H1 (cell line): ENCODE measurements at regions not wholly inside any gene's neighbourhood (a gene's known extent, or its start where the extent isn't known, plus 50 kb on each side); places are given as distances from the start of the nearest gene placed in this dataset.

Experiments
- CTCF ChIA-PET: fragments of 300-600 bp; sonication (Branson Sonifier 250); formaldehyde crosslinking; loops from one replicate; lab custom pipeline; 2021; ENCODE audit not compliant: partially characterized antibody; lab: Charles Lee
- POLR2A ChIA-PET: fragments of 300-600 bp; sonication (Branson Sonifier 250); formaldehyde crosslinking; loops from one replicate; lab custom pipeline; 2021; ENCODE audit warnings: inconsistent platforms; ENCODE audit not compliant: partially characterized antibody; lab: Charles Lee
- DNase-seq, 2 experiments: peaks; one replicate each; pipeline versions ENCODE4 v3.0.0 to v3.0.0-alpha.2; 2010 to 2022; ENCODE audit warnings: low spot score in 2 of 2, low read depth in 1 of 2, mixed read lengths in 1 of 2
- FAIRE-seq: peaks from 2 replicates; lab custom pipeline; 2011; peaks lifted over from hg19 to GRCh38; lab: Jason Lieb, UNC
- H2AFZ ChIP-seq: 2 replicates; pipeline ENCODE4 v1.8.1; 2012; ENCODE audit warnings: low read length, inconsistent platforms
- H2AK5ac ChIP-seq: 2 replicates; pipeline ENCODE4 v1.6.1; 2013; ENCODE audit warnings: low read depth, low read length
- H2BK120ac ChIP-seq: replicated peaks from 2 replicates; pipeline ENCODE3; 2013; ENCODE audit warnings: low read depth, low read length, inconsistent platforms
- H2BK12ac ChIP-seq: 2 replicates; pipeline ENCODE4 v1.6.1; 2013; ENCODE audit warnings: low read depth, low read length
- H2BK15ac ChIP-seq: 2 replicates; pipeline ENCODE4 v1.6.1; 2013; ENCODE audit warnings: low read length
- H2BK20ac ChIP-seq: 2 replicates; pipeline ENCODE4 v1.6.1; 2013; ENCODE audit warnings: low read length
- H2BK5ac ChIP-seq: 2 replicates; pipeline ENCODE4 v1.6.1; 2013; ENCODE audit warnings: low read depth, low read length
- H3K14ac ChIP-seq: 2 replicates; pipeline ENCODE4 v1.6.1; 2013; ENCODE audit warnings: inconsistent platforms; ENCODE audit not compliant: insufficient read length
- H3K18ac ChIP-seq: 2 replicates; pipeline ENCODE4 v1.6.1; 2013; ENCODE audit warnings: low read length; ENCODE audit errors: extremely low read depth
- H3K23ac ChIP-seq: 2 replicates; pipeline ENCODE4 v1.6.1; 2013; ENCODE audit warnings: inconsistent platforms; ENCODE audit not compliant: insufficient read length
- H3K23me2 ChIP-seq: 2 replicates; pipeline ENCODE4 v1.6.1; 2013; ENCODE audit warnings: low read depth, low read length
- H3K27ac ChIP-seq: 2 replicates; pipeline ENCODE4 v1.6.1; 2011; ENCODE audit warnings: low read depth, low read length, inconsistent platforms
- H3K27me3 ChIP-seq, 4 experiments: replicated peaks in 1 of 4; 1 replicate in 1 of 4; 2 replicates in 3 of 4; pipeline versions ENCODE4 v1.6.1 to v1.8.1; 2011 to 2013; ENCODE audit warnings: low read length in 3 of 4, mild to moderate bottlenecking in 3 of 4, inconsistent platforms in 2 of 4, mixed read lengths in 2 of 4, moderate library complexity in 1 of 4; ENCODE audit not compliant: control insufficient read depth in 3 of 4, insufficient read depth in 3 of 4; ENCODE audit errors: extremely low read depth in 1 of 4
- H3K36me3 ChIP-seq, 4 experiments: 2 replicates each; pipeline versions ENCODE4 v1.6.1 to v1.8.1; 2011 to 2013; ENCODE audit warnings: mild to moderate bottlenecking in 4 of 4, low read length in 3 of 4, moderate library complexity in 2 of 4, control low read depth in 1 of 4, inconsistent platforms in 1 of 4; ENCODE audit not compliant: insufficient read depth in 4 of 4, control insufficient read depth in 2 of 4
- H3K4ac ChIP-seq: replicated peaks from 2 replicates; pipeline ENCODE3; 2013; ENCODE audit warnings: low read length, low read depth, mixed read lengths, inconsistent platforms; ENCODE audit not compliant: insufficient read length
- H3K4me1 ChIP-seq, 4 experiments: replicated peaks in 1 of 4; 1 replicate in 1 of 4; 2 replicates in 3 of 4; pipeline versions ENCODE4 v1.6.1 to v1.8.1; 2011 to 2013; ENCODE audit warnings: low read length in 3 of 4, inconsistent platforms in 2 of 4, mixed read lengths in 1 of 4; ENCODE audit not compliant: insufficient read depth in 4 of 4, control insufficient read depth in 3 of 4
- H3K4me2 ChIP-seq, 2 experiments: 2 replicates each; pipeline versions ENCODE4 v1.6.1 to v1.8.1; 2011 to 2013; ENCODE audit warnings: low read depth in 2 of 2, low read length in 2 of 2, control low read depth in 1 of 2, inconsistent platforms in 1 of 2, mild to moderate bottlenecking in 1 of 2; ENCODE audit not compliant: insufficient read depth in 1 of 2
- H3K4me3 ChIP-seq, 4 experiments: fragments of 200-600, 300-600 bp in 1 of 4; sonication (generic), shearing (Covaris generic), sonication (Bioruptor Twin) in 1 of 4; 2 replicates each; pipeline versions ENCODE4 v1.5.1 to v1.8.1; 2011 to 2016; ENCODE audit warnings: low read length in 4 of 4, low read depth in 3 of 4, control low read depth in 2 of 4, inconsistent platforms in 2 of 4, mild to moderate bottlenecking in 2 of 4, mixed read lengths in 1 of 4, moderate library complexity in 1 of 4; ENCODE audit not compliant: insufficient read depth in 2 of 4; ENCODE audit errors: extremely low read depth in 1 of 4
- H3K56ac ChIP-seq: replicated peaks from 2 replicates; pipeline ENCODE3; 2013; ENCODE audit warnings: low read depth, mild to moderate bottlenecking, mixed read lengths, low read length, inconsistent platforms; ENCODE audit not compliant: insufficient read length
- H3K79me1 ChIP-seq: 2 replicates; pipeline ENCODE4 v1.6.1; 2013; ENCODE audit warnings: low read depth, low read length, control low read depth
- H3K79me2 ChIP-seq, 2 experiments: 2 replicates each; pipeline versions ENCODE4 v1.6.1 to v1.8.1; 2012 to 2013; ENCODE audit warnings: low read length in 2 of 2, mild to moderate bottlenecking in 2 of 2, inconsistent platforms in 1 of 2; ENCODE audit not compliant: insufficient read depth in 2 of 2, control insufficient read depth in 1 of 2
- H3K9ac ChIP-seq, 4 experiments: replicated peaks in 1 of 4; 1 replicate in 1 of 4; 2 replicates in 3 of 4; pipeline versions ENCODE4 v1.6.1 to v1.8.1; 2011 to 2013; ENCODE audit warnings: low read depth in 3 of 4, low read length in 3 of 4, control low read depth in 2 of 4, mild to moderate bottlenecking in 2 of 4, moderate library complexity in 2 of 4, inconsistent platforms in 1 of 4; ENCODE audit errors: extremely low read depth in 1 of 4
- H3K9me3 ChIP-seq, 2 experiments: 2 replicates each; pipeline versions ENCODE4 v1.6.1 to v1.8.1; 2012 to 2013; ENCODE audit warnings: mild to moderate bottlenecking in 2 of 2, moderate library complexity in 2 of 2, control low read depth in 1 of 2, inconsistent platforms in 1 of 2, low read depth in 1 of 2, low read length in 1 of 2, mixed read lengths in 1 of 2; ENCODE audit not compliant: insufficient read depth in 2 of 2
- H4K20me1 ChIP-seq, 2 experiments: replicated peaks in 1 of 2; 2 replicates each; pipeline versions ENCODE3 to v1.8.1; 2011 to 2013; ENCODE audit warnings: inconsistent platforms in 2 of 2, low read length in 2 of 2, mild to moderate bottlenecking in 1 of 2; ENCODE audit not compliant: insufficient read depth in 2 of 2, control insufficient read depth in 1 of 2
- H4K5ac ChIP-seq: 2 replicates; pipeline ENCODE4 v1.6.1; 2013; ENCODE audit warnings: low read length, low read depth, mixed read lengths, inconsistent platforms; ENCODE audit not compliant: insufficient read length
- H4K8ac ChIP-seq: 2 replicates; pipeline ENCODE4 v1.8.0; 2013; ENCODE audit warnings: mild to moderate bottlenecking, moderate library complexity, low read length, inconsistent platforms; ENCODE audit not compliant: insufficient read depth; ENCODE audit errors: extremely low read depth
- H4K91ac ChIP-seq: replicated peaks from 2 replicates; pipeline ENCODE3; 2013; ENCODE audit warnings: low read length, mixed read lengths, inconsistent platforms; ENCODE audit not compliant: insufficient read length
- BACH1 ChIP-seq: IDR thresholded peaks from 2 replicates; pipeline ENCODE4 v1.6.1; 2012; ENCODE audit warnings: low read length, improper control_type of control experiment
- CEBPB ChIP-seq: IDR thresholded peaks from 2 replicates; pipeline ENCODE4 v1.6.1; 2012; ENCODE audit warnings: low read depth, low read length
- CREB1 ChIP-seq: IDR thresholded peaks from 2 replicates; pipeline ENCODE4 v1.6.1; 2012; ENCODE audit warnings: inconsistent platforms
- GTF2F1 ChIP-seq: IDR thresholded peaks from 2 replicates; pipeline ENCODE4 v1.6.1; 2012; ENCODE audit warnings: low read depth, low read length, improper control_type of control experiment, borderline replicate concordance
- KDM1A ChIP-seq: fragments of 200-600, 300-600 bp; sonication (generic); IDR thresholded peaks from 2 replicates; pipeline ENCODE4 v1.7.1; 2016; ENCODE audit warnings: mild to moderate bottlenecking, low read length, borderline replicate concordance
- KDM5A ChIP-seq: fragments of 200-600 bp; IDR thresholded peaks from 2 replicates; pipeline ENCODE4 v1.7.1; 2012; ENCODE audit warnings: mild to moderate bottlenecking, low read length, inconsistent platforms, mixed read lengths
- MAFK ChIP-seq: IDR thresholded peaks from 2 replicates; pipeline ENCODE4 v1.6.1; 2012; ENCODE audit warnings: low read depth, mild to moderate bottlenecking, improper control_type of control experiment, low read length
- MAX ChIP-seq: IDR thresholded peaks from 2 replicates; pipeline ENCODE4 v1.6.1; 2012; ENCODE audit warnings: inconsistent platforms
- NRF1 ChIP-seq: IDR thresholded peaks from 2 replicates; pipeline ENCODE4 v1.6.1; 2011; ENCODE audit warnings: mild to moderate bottlenecking, low read depth, low read length, improper control_type of control experiment
- PHF8 ChIP-seq: fragments of 200-600 bp; sonication (generic); conservative IDR thresholded peaks from 2 replicates; pipeline ENCODE4 v1.7.1; 2012; ENCODE audit warnings: low read depth, mild to moderate bottlenecking, inconsistent platforms, low read length, moderate library complexity
- RNF2 ChIP-seq: fragments of 200-900, 300-1000 bp; sonication (generic); IDR thresholded peaks from 2 replicates; pipeline ENCODE4 v1.7.1; 2016; ENCODE audit warnings: borderline replicate concordance, low read depth, mild to moderate bottlenecking, antibody characterized with exemption, low read length; ENCODE audit not compliant: poor library complexity, severe bottlenecking; ENCODE audit errors: missing control alignments
- TAF7 ChIP-seq: optimal IDR thresholded peaks from 2 replicates; pipeline ENCODE3; 2011; ENCODE audit warnings: low read depth, mild to moderate bottlenecking, inconsistent platforms, low read length, moderate library complexity, borderline replicate concordance
- TCF12 ChIP-seq: IDR thresholded peaks from 2 replicates; pipeline ENCODE4 v1.6.1; 2011; ENCODE audit warnings: low read depth, mild to moderate bottlenecking, low read length
- ZNF274 ChIP-seq: IDR thresholded peaks from 2 replicates; pipeline ENCODE4 v1.7.0; 2012; ENCODE audit warnings: low read length, borderline replicate concordance; ENCODE audit errors: extremely low read depth
- WGBS, 2 experiments: shearing (Covaris generic) in 1 of 2; methylation state at CpG; one replicate each; pipeline versions ENCODE4 v1.1.6 to v1.1.7; 2013 to 2015; ENCODE audit warnings: low lambda C conversion rate in 2 of 2, mixed read lengths in 2 of 2, inconsistent platforms in 1 of 2, low coverage in 1 of 2, missing lambda C conversion rate in 1 of 2; ENCODE audit not compliant: insufficient replicate concordance in 2 of 2, insufficient coverage in 1 of 2, insufficient read length in 1 of 2; ENCODE audit errors: extremely low coverage in 1 of 2, missing lambda C conversion rate in 1 of 2; 5-methylcytosine and 5-hydroxymethylcytosine counted together

GRCh38 chr2:184357033-184357432 lies 241.3 kb upstream of the ZNF804A start:
- H3K14ac ChIP-seq = no peak overlapping the region
- DNase-seq = no peak
- POLR2A ChIA-PET = no interaction called here
- no peaks in the 10 kb centered on the region for H3K27me3 ChIP-seq
- no peak overlapping the region for H3K4me3 ChIP-seq
- no peak overlapping the region for H2AFZ ChIP-seq
- H3K36me3 ChIP-seq = no peaks in the 10 kb centered on the region
- CTCF ChIA-PET = no interaction called here
- no peak overlapping the region for H2BK5ac ChIP-seq
- H4K8ac ChIP-seq = no peak overlapping the region
- H2BK20ac ChIP-seq = no peak overlapping the region
- H4K20me1 ChIP-seq = no peaks in the 10 kb centered on the region
- H2BK12ac ChIP-seq = no peak overlapping the region
- no peak overlapping the region for H2BK120ac ChIP-seq
- H3K27ac ChIP-seq = no peak overlapping the region
- no peak overlapping the region for H4K91ac ChIP-seq
- no peak overlapping the region for H3K9ac ChIP-seq
- H2BK15ac ChIP-seq = no peak overlapping the region
- H2AK5ac ChIP-seq = no peak overlapping the region
- no peak for FAIRE-seq
- no peak overlapping the region for H3K4me2 ChIP-seq
- no peaks in the 10 kb centered on the region for H3K23me2 ChIP-seq
- H3K4ac ChIP-seq = no peak overlapping the region
- no peaks in the 10 kb centered on the region for H3K9me3 ChIP-seq
- H3K4me1 ChIP-seq = no peaks in the 10 kb centered on the region
- H3K23ac ChIP-seq = no peak overlapping the region
- no peak overlapping the region for H3K56ac ChIP-seq
- no peak overlapping the region for H4K5ac ChIP-seq
- H3K79me2 ChIP-seq = no peaks in the 10 kb centered on the region
- 76% methylated on average over 3 of the region's 3 CpGs; no CpG with 5 or more reads in 1 of the 2 experiments for WGBS, 2 experiments
- H3K18ac ChIP-seq = no peak overlapping the region
- H3K79me1 ChIP-seq = no peaks in the 10 kb centered on the region
- TF ChIP-seq KDM5A (no peak), RNF2 (no peak), GTF2F1 (no peak), MAFK (no peak), MAX (no peak), BACH1 (no peak), TAF7 (no peak), TCF12 (no peak), ZNF274 (no peak), NRF1 (no peak), KDM1A (no peak), PHF8 (no peak), CREB1 (no peak), CEBPB (no peak)
